ENCODE measurements at regions not wholly inside any gene's neighbourhood (a gene's known extent, or its start where the extent isn't known, plus 50 kb on each side); places are given as distances from the start of the nearest gene placed in this dataset.

DNA sequence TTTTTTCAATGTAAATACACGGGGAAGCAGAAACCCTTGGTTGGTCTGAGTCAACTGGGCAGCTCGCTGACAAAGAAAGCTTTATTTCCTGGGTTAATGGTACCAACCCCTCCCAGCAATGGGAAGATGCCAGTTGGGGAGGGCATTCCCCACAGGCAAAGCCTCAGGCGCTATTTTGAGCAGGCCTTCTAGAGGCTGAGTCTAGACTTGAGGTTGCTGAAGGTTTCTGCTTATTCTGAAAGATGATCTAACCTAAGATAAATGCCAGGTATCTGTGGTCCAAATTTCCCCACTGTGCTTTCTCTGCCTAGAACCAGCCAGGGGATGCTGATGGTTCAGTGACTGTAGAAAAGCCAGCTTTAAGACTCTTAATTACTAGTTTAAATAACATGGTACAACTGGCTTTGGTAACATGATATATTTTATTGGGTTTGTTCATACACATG, 172.5 kb upstream of the JARID2 start:
- Histone ChIP-seq H3K27me3 (ENCODE audit: control insufficient read depth, insufficient read depth, low read length) (no peaks in the 10 kb centered on the region), H3K4me3 (ENCODE audit: low read depth in 2 of 2, low read length in 2 of 2) (no peak overlapping the region), H3K36me3 (ENCODE audit: control insufficient read depth, insufficient read depth, low read length) (no peaks in the 10 kb centered on the region), H3K4me1 (ENCODE audit: control insufficient read depth, insufficient read depth, low read length) (no peaks in the 10 kb centered on the region), H3K27ac (ENCODE audit: low read length) (no peak overlapping the region), H3K9me3 (ENCODE audit: control insufficient read depth, insufficient read depth, low read depth, low read length) (no peaks in the 10 kb centered on the region)
- DNase-seq (ENCODE audit: low read depth, low spot score) = no peak
- POLR2A ChIA-PET = no interaction called here
- in situ Hi-C loops (cut with HindIII; ENCODE audit: low pct_unique_long_range_greater_than_20kb, low sequenced_read_pairs) = no loop called here
- intact Hi-C loops (cut with micrococcal nuclease; ENCODE audit: unreplicated experiment) = no loop called here
- ATAC-seq = no peak
- no TSS peak for BruUV-seq (replicated peaks)
- CTCF ChIA-PET = no interaction called here
- TF ChIP-seq SIN3A (IDR thresholded peaks at IDR 0.05; ENCODE audit: borderline replicate concordance, insufficient read depth, low read depth, low read length) = no peak
- TF ChIP-seq CTCF (IDR thresholded peaks at IDR 0.05) = no peak
- TF ChIP-seq TCF7L2 (IDR thresholded peaks at IDR 0.05; ENCODE audit: low read depth, low read length) = no peak
- TF ChIP-seq POLR2AphosphoS5 (IDR thresholded peaks at IDR 0.05; ENCODE audit: low read depth, low read length) = no peak
- TF ChIP-seq, protein P1, sequence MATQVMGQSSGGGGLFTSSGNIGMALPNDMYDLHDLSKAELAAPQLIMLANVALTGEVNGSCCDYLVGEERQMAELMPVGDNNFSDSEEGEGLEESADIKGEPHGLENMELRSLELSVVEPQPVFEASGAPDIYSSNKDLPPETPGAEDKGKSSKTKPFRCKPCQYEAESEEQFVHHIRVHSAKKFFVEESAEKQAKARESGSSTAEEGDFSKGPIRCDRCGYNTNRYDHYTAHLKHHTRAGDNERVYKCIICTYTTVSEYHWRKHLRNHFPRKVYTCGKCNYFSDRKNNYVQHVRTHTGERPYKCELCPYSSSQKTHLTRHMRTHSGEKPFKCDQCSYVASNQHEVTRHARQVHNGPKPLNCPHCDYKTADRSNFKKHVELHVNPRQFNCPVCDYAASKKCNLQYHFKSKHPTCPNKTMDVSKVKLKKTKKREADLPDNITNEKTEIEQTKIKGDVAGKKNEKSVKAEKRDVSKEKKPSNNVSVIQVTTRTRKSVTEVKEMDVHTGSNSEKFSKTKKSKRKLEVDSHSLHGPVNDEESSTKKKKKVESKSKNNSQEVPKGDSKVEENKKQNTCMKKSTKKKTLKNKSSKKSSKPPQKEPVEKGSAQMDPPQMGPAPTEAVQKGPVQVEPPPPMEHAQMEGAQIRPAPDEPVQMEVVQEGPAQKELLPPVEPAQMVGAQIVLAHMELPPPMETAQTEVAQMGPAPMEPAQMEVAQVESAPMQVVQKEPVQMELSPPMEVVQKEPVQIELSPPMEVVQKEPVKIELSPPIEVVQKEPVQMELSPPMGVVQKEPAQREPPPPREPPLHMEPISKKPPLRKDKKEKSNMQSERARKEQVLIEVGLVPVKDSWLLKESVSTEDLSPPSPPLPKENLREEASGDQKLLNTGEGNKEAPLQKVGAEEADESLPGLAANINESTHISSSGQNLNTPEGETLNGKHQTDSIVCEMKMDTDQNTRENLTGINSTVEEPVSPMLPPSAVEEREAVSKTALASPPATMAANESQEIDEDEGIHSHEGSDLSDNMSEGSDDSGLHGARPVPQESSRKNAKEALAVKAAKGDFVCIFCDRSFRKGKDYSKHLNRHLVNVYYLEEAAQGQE (IDR thresholded peaks at IDR 0.05; ENCODE audit: insufficient read depth in 1 of 2, low read depth in 2 of 2, low read length in 1 of 2) = no peak

DNA sequence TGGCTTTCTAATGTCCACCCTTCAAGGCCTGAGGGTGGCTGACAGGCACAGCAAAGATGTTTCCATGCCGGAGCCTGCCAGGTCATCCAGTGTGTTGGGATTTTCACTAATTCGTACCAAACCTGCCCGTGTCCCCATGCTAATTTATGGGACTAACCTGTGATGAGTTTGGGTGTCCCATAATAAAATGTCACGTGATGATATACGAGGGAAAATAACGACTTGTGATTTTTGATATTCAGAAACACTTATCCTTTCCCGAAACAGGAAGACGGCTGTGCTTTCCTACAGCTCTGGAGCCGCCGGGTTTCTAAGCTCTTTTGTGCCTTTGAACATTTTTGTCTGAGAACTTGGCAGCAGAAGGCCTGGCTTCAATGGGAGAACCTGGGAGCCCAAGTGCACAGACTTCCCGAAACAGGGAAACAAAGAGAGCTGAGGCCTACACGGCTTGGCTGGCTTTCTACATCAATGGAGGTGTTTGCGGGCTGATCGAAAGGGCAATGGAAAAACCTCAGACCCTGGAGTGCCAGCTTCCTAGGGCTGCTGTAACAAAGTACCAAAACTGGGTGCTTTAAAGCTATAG, 171.9 kb upstream of the JARID2 start:
- H3K27ac ChIP-seq (ENCODE audit: low read length) = no peak overlapping the region
- in situ Hi-C loops (cut with HindIII; ENCODE audit: low pct_unique_long_range_greater_than_20kb, low sequenced_read_pairs) (no loop called here), intact Hi-C loops (cut with micrococcal nuclease; ENCODE audit: unreplicated experiment) (no loop called here)
- CTCF ChIA-PET = no interaction called here
- POLR2A ChIA-PET = no interaction called here
- no peak for DNase-seq (ENCODE audit: low read depth, low spot score)
- no peaks in the 10 kb centered on the region for H3K4me1 ChIP-seq (ENCODE audit: control insufficient read depth, insufficient read depth, low read length)
- no peak for ATAC-seq
- TF ChIP-seq, protein P1 (IDR thresholded peaks at IDR 0.05; ENCODE audit: insufficient read depth in 1 of 2, low read depth in 2 of 2, low read length in 1 of 2) = no peak
- no peak for TF ChIP-seq SIN3A (IDR thresholded peaks at IDR 0.05; ENCODE audit: borderline replicate concordance, insufficient read depth, low read depth, low read length)
- TF ChIP-seq TCF7L2 (IDR thresholded peaks at IDR 0.05; ENCODE audit: low read depth, low read length) = no peak
- no peak for TF ChIP-seq POLR2AphosphoS5 (IDR thresholded peaks at IDR 0.05; ENCODE audit: low read depth, low read length)
- TF ChIP-seq CTCF (IDR thresholded peaks at IDR 0.05) = no peak
- no peaks in the 10 kb centered on the region for H3K27me3 ChIP-seq (ENCODE audit: control insufficient read depth, insufficient read depth, low read length)
- no peaks in the 10 kb centered on the region for H3K9me3 ChIP-seq (ENCODE audit: control insufficient read depth, insufficient read depth, low read depth, low read length)
- no peaks in the 10 kb centered on the region for H3K36me3 ChIP-seq (ENCODE audit: control insufficient read depth, insufficient read depth, low read length)
- H3K4me3 ChIP-seq (ENCODE audit: low read depth in 2 of 2, low read length in 2 of 2) = no peak overlapping the region
- BruUV-seq (replicated peaks) = no TSS peak
